IPS-18c (cell line): ENCODE measurements at regions not wholly inside any gene's neighbourhood (a gene's known extent, or its start where the extent isn't known, plus 50 kb on each side); places are given as distances from the start of the nearest gene placed in this dataset.

Experiments
- H3K4me3 ChIP-seq: 2 replicates; pipeline ENCODE4 v1.7.0; 2013; ENCODE audit warnings: low read depth, mild to moderate bottlenecking, low read length, moderate library complexity; ENCODE audit not compliant: insufficient read depth
- H3K9me3 ChIP-seq: one replicate; pipeline ENCODE4 v1.6.1; 2013; ENCODE audit warnings: mild to moderate bottlenecking, low read length, moderate library complexity; ENCODE audit not compliant: control insufficient read depth, insufficient read depth

- Histone ChIP-seq H3K9me3 (no peaks in the 10 kb centered on the region), H3K4me3 (no peak overlapping the region)
These were observed 72.5 kb upstream of the AMPD3 start for GRCh38 chr11:10382518-10382917.

GRCh38 chr11:10385696-10386095, 69.4 kb upstream of the AMPD3 start:
- Histone ChIP-seq H3K9me3 (no peaks in the 10 kb centered on the region), H3K4me3 (no peak overlapping the region)

DNA sequence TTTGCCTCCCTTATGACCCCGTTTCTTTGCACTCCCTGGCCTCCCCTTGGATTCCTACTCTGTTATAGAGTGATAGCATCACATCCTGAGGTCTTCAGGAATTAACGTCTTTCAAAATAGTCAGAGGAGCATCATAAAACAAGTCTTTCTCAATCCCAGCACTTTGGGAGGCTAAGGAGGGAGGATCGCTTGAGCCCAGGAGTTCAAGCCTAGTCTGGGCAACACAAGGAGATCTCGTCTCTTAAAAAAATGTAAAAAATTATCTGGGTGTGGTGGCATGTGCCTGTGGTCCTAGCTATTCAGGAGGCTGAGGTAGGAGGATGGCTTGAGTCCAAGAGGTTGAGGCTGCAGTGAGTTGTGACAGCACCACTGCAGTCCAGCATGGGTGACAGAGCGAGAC, 68.7 kb upstream of the AMPD3 start:
- Histone ChIP-seq H3K9me3 (no peaks in the 10 kb centered on the region), H3K4me3 (no peak overlapping the region)

DNA sequence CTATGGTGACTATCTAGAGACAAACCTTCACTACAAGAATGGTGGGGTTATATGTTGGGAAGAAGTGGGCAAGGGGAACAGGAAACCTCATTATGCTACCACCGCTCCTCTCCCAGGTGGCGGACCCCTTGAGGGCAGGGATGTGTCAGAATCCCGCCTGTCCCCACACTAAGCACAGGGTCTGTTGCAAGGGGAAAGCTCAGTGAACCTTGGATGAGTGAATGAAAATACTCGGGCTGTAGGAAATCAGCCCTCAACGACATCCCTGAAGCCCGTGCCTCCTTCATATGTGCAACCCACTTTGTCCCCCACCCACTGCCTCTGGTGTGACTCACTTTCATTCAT, 68.2 kb upstream of the AMPD3 start:
- Histone ChIP-seq H3K9me3 (no peaks in the 10 kb centered on the region), H3K4me3 (no peak overlapping the region)

- Histone ChIP-seq H3K4me3 (no peak overlapping the region), H3K9me3 (no peaks in the 10 kb centered on the region)
These were observed 67.6 kb upstream of the AMPD3 start for GRCh38 chr11:10387206-10388083.

DNA sequence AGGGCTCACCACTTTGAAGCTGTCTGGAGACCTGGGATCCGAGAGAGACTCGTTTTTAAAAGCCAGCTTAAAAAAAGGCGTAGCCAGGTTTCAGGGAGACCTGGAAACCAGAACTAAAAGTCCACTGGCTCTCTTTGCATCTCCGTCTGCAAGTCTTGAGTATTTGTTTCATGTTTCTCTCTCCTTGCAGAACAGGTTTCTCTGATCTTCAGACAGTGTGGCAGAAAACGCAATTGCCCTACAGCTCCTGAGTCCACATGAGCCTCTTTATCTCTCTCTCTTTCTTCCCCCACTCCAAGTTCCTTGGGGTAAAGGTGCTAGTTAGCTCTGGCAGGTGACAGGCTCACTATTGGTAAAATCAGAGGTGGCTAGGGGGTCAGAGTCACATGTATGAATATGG, 67.0 kb upstream of the AMPD3 start:
- H3K4me3 ChIP-seq = no peak overlapping the region
- peaks cover 3% of the 10 kb centered on the region for H3K9me3 ChIP-seq

DNA sequence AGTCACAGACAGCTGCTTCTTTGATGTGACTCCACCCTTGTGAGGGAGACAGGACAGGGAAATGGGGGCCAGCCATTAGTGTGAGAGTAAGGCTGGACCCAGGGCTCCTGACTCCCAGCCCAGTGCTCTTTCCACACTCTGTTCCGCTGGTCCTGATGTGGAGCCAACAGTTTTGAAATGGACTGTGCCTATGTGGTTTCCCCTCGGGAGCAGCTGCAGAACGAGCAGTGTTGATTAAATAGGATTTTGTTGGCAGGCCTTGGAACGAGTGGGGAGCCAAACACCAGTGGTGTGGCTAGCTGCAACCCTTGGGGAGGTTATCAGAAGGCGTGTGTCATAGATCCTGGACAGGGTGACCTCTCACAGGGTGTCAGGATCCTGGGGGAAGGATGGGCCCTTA, 66.5 kb upstream of the AMPD3 start:
- Histone ChIP-seq H3K9me3 (peaks cover 3% of the 10 kb centered on the region), H3K4me3 (no peak overlapping the region)

DNA sequence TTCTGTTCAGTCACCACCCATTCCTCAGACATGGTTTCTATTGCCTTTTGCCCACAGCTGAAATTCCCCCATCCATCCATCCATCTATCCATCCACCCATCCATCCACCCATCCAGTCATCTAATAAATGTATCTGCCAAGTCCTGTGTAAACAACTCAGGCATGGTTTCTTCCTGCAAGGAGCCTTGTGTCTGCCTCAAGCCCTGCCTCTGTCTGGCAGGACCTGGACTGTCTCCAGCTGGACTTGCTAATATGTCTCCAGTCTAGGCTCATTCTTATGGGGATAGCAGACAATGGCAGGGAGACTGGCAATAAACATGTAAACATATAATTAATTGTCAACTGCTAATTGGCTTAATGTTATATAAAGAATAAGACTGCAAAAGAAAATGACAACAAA, 64.7 kb upstream of the AMPD3 start:
- H3K4me3 ChIP-seq = peak overlapping the region; percentile 15; the same call in 1 of the 2 replicates
- H3K9me3 ChIP-seq = peaks cover 3% of the 10 kb centered on the region

- Histone ChIP-seq H3K4me3 (no peak overlapping the region), H3K9me3 (peaks cover 3% of the 10 kb centered on the region)
These were observed 62.7 kb upstream of the AMPD3 start for GRCh38 chr11:10392095-10393079.

DNA sequence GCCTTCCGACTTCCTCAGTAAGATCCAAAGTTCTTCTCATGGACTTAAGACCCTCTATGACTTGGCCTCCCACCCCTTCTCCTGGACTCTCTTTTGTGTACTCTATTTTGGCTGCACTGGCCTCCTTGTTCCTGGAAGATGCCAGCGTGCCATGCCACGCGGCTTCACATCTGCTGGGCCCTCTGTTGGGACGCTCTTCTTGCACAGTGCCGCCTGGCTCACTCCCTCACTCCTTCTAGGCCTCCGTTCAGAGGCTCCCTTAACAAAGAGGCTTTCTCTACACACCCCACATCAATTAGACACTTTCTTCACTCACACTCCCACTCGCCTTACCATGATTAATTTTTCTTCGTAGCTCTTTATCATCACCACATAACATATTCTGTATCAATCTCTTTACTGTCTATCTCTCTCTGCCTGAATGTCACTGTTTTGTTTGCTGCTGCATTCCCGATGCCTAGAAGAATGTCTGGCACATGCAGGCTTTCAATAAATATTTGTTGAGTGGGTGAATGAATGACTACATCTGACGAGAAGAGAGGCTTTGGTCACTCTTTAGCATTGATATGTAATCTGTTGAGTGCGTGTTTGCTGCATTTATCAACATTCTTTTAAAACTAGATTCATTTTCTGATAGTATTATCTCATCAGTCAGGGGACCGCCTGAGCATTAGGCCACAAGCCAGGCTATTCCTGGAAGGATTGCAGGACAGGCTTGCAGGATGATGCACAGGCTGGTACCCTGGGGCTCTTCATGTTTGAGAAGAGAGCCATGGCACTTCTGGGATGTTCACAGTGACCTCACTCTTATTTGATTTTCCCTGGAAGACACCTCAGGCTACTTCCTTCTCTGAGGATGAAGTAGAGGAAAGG, 60.6 kb upstream of the AMPD3 start:
- H3K9me3 ChIP-seq = peaks cover 3% of the 10 kb centered on the region
- no peak overlapping the region for H3K4me3 ChIP-seq

- Histone ChIP-seq H3K9me3 (peaks cover 3% of the 10 kb centered on the region), H3K4me3 (no peak overlapping the region)
These were observed 59.7 kb upstream of the AMPD3 start for GRCh38 chr11:10395166-10395897.

- H3K9me3 ChIP-seq = peaks cover 3% of the 10 kb centered on the region
- H3K4me3 ChIP-seq = no peak overlapping the region
These were observed 58.3 kb upstream of the AMPD3 start for GRCh38 chr11:10396771-10397170.

- peaks cover 3% of the 10 kb centered on the region for H3K9me3 ChIP-seq
- no peak overlapping the region for H3K4me3 ChIP-seq
These were observed 57.7 kb upstream of the AMPD3 start for GRCh38 chr11:10397226-10397987.

DNA sequence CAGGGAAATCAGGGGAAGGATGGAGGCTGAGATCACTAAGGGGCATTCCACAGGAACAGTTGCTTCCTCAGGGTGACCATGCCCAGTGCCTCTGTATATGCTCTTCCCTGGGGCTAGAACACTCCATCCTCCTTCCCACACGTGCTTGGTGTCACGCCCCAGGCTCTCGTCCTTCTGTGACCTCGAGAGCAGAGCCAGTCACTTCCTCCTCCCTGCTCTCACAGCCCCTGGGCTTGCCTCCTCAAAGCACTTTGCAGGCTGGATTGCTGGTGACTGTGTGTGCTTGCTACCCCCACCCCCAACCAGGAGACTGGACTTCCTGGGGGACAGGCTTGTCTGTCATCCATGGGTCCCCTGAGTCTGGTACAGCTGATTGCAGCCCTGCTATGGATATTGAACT, 56.5 kb upstream of the AMPD3 start:
- Histone ChIP-seq H3K9me3 (no peaks in the 10 kb centered on the region), H3K4me3 (no peak overlapping the region)

DNA sequence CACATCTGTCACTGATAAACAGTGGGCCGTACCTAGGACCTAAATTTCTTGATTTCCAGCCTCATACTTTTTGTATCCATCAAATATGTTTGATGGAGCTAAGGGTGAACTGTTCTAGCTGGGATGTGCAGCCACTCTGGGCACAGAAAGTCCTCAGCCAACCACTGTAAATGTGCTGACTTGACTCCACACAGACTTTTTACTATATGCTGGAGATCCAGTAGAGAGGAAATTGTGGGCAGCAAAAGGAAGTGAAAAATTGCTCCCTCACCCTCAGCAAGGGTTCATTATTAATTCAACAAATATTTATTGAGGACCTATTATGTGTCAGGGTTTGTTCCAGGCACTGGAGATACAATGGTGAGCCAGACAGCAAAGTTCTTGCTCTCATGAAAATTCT, 54.2 kb upstream of the AMPD3 start:
- Histone ChIP-seq H3K4me3 (no peak overlapping the region), H3K9me3 (no peaks in the 10 kb centered on the region)

DNA sequence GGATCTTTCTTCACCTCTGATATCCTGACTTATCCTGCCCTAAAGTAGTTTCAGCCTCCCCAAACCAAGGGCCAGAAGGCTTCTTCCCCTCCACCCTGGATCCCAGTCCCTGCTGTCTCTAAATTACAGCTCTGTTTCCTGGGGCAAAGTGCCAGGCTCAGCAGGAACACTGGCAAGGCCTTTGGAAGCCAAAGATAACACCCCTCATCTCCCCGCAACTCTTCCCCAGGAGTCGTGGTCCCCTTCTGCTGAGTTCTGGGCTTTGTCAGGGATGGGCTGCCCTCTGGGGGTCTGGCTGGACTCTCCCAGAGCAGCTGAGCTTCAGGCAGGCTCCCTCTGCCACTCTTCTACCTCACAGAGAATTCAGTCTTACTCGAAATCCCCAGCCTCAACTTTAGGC, 53.8 kb upstream of the AMPD3 start:
- Histone ChIP-seq H3K4me3 (no peak overlapping the region), H3K9me3 (no peaks in the 10 kb centered on the region)
